B cell (primary cell): ENCODE measurements at regions not wholly inside any gene's neighbourhood (a gene's known extent, or its start where the extent isn't known, plus 50 kb on each side); places are given as distances from the start of the nearest gene placed in this dataset.

Experiments used
- EZH2 ChIP-seq: IDR thresholded peaks from 2 replicates; pipeline ENCODE4 v1.6.1; 2012; ENCODE audit warnings: borderline replicate concordance, low read depth, mild to moderate bottlenecking, moderate library complexity, low read length; ENCODE audit not compliant: insufficient read depth, poor library complexity, severe bottlenecking
- TF ChIP-seq, protein P1 (sequence below): fragments of 200-600 bp; IDR thresholded peaks from one replicate; pipeline ENCODE4 v1.8.0; 2022; ENCODE audit warnings: antibody characterized with exemption, mild to moderate bottlenecking

DNA sequence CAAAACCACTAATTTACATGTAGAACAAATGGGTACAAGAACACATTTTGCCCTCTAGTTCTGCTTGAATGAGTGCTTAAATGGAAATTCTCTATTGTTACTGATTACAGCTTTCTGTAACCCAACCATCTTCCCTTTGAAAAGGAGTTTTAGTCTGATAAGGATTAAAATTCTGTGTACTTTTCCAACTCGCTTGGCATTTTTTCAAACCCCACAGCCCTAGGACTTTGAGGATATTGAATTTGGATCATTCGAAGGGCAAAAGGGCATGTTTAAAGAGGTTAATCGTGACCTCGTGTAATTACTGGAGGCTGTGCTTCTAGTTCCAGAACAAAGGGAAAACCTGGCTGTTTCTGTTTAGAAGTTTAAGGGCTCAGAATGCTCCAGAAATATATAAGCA is 432.3 kb downstream of the PID1 start:
- TF ChIP-seq, protein P1, sequence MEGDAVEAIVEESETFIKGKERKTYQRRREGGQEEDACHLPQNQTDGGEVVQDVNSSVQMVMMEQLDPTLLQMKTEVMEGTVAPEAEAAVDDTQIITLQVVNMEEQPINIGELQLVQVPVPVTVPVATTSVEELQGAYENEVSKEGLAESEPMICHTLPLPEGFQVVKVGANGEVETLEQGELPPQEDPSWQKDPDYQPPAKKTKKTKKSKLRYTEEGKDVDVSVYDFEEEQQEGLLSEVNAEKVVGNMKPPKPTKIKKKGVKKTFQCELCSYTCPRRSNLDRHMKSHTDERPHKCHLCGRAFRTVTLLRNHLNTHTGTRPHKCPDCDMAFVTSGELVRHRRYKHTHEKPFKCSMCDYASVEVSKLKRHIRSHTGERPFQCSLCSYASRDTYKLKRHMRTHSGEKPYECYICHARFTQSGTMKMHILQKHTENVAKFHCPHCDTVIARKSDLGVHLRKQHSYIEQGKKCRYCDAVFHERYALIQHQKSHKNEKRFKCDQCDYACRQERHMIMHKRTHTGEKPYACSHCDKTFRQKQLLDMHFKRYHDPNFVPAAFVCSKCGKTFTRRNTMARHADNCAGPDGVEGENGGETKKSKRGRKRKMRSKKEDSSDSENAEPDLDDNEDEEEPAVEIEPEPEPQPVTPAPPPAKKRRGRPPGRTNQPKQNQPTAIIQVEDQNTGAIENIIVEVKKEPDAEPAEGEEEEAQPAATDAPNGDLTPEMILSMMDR = no peak
- TF ChIP-seq EZH2 = no peak
